Hindlimb muscle (tissue), 1 donor: ENCODE measurements at regions not wholly inside any gene's neighbourhood (a gene's known extent, or its start where the extent isn't known, plus 50 kb on each side); places are given as distances from the start of the nearest gene placed in this dataset.

Experiments used
- DNase-seq: peaks from one replicate; pipeline ENCODE4 v3.0.0-alpha.2; 2013

DNA sequence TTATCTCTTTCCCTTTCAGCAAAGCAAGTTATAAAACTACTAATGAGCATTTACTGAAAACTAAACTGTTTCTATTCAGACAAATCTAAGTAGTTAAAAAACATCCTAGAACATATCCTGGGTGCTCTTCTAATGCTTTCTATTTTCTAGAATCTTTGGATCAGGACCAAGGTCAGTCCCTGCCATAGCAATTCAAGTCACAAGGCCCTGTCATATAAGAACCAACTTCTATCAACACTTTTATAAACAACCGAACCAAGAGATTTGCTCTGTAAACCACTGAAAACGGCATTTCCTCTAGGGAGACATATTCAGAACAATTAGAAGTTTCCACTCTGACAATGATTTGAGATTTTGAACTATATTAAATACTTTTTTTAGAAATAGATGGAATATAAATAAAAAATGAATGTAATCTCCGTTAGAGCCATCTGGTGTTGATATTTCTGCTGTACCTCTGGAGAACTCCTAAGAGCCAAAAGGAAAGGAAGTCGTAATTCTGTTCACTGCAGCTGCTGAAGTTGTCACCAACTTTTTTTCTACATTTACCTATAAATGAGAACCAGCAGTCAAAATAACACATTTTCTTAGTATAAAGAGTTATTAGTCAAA, 51.4 kb upstream of the LGSN start:
- DNase-seq = peak; percentile 40

DNA sequence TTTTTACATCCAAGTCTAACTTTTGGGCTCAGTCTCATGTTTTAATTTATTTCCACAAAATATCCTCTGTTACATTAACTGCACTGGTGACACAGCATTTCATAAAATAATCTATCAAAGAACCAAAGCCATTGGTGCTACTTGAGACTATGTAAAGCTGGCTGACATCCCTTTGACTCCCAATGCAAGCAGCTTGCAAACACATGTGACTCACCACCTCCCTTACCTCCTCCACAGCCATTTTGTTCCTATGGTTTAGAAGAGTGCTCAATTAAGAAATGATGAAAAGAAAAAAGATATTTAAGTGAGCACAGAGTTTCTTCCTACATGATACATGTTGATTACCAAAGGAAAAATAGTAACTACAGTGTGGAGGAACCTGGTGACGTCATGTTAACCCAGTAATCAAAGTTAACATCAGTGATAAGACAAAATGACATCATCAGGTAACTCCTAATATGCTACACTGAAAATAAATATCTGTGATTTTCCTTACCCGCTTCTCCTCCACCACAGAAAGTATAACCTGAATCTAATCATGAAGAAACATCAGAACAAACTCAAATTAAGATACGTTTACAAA, 53.3 kb upstream of the LGSN start:
- DNase-seq = no peak

DNA sequence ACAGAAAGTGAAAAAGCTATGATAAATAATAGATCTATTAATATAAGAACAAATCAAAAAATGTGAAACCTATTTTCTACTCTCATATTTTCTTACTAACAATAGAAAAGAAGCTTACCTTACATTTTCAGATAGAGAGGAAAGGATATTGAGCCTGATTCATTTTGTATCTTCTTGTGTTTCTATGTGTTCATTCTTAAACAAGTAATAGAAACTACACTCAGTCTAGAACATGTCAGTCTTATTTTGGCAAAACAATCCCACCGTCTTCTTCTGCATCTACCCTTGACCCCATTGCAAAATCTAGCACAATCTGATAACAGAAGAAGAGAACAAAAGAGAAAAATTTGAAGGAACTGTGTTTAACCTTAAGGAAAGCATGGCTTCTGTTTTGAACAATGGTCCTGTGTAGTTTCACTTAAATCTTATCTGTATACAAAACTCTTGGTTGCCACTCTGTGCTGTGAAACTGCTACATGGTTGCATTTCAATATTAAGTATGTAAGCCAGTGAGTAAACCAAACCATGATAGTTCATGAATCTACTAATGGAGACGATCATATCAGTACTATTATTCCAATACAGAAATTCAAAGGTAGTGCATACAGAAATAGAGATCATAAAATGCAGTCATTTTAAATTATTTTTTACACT, 69.5 kb upstream of the LGSN start:
- no peak for DNase-seq

DNA sequence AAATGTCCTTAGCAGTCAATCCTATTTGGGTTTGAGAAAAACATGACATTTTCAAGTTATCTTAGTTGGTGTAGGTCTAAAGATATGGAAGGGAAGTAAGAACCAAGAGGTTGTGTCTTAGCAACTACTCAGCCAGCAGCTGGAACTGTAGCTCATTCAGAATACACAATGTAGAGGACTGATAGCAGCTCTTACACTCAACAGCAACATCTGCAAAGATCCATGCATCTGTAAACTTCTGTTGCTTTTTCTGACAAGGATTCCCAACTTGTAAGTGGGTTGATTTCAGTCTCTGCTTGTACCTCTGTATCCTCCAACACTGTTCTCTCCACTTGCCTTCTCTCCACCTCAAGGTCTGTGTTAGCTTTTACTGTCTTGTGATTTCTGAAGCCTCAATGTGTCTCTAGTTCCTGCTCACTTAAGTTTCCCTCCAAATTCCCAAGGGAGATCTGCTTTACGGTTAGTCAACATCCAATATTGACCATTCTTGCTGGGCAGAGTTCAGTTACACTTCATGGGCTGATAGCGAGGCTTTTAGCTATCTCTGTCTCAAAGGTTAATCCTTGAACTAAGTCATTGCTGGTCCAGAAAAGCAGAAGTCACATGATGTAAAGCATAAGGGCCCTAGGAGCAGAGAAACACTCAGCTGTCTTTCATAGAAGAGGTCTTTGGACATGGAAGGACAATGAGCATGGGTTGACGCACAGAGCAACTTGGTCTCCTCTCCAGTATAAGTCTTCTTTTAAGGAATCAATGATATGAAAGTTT, 71.6 kb upstream of the LGSN start:
- no peak for DNase-seq

DNA sequence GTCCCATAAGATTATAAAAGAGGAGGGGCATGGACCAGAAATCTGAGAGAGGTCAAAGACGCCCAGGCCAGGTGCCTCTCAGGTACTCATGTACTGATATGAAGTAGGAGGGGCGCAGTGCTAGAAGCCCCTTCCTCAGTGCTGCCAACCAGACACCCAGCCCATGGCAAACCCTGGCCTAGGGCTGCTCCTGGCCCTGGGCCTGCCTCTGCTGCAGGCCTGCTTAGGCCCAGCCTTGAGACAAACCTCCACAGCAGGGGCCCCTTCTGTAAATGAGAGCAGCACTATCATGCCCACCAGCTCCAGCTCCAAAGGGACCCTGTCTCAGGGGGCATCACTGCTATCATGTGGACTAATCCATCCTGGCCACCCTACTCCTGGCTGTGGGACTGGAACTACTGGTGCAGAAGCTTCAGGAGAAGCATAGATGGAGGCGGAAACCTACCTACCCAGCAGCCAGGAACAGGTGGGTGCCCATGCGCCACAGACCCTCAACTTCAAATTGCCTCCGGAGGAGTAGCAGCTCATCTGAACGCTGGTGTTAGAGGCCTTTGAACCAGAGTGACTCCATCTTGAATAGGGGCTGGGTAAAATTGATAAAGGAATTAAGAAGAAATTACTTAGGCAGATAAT, 72.4 kb upstream of the LGSN start:
- no peak for DNase-seq

DNA sequence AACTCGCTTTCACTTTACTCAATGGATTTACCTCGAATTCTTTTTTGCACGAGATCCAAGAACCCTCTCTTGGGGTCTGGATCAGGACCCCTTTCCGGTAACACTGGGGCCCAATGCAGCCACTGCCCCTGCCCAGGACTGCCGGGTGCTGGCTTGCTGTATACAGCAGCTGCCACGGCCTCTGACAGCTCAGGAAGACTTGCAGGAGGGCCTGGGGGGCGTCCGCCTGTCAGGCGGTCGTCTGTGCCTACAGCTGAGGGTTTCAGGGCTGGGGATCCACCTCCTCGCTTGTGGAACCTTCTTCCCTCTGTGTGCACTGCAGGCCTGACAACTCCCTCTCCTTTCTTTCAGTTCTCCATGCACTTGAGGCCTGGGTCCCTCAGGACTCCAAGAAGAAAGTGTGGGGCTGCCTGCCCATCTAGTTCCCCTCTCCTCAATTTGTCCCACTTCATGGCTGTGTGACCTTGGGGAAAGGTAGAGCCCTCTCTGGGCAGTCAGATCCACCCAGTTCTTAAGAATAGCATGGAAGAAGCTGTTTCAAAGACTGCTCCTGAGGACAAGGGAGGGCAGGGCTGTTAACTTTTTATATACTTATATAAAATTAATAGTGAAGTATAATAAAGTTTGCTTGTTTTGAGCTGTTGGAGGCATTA, 75.0 kb upstream of the LGSN start:
- DNase-seq = no peak

DNA sequence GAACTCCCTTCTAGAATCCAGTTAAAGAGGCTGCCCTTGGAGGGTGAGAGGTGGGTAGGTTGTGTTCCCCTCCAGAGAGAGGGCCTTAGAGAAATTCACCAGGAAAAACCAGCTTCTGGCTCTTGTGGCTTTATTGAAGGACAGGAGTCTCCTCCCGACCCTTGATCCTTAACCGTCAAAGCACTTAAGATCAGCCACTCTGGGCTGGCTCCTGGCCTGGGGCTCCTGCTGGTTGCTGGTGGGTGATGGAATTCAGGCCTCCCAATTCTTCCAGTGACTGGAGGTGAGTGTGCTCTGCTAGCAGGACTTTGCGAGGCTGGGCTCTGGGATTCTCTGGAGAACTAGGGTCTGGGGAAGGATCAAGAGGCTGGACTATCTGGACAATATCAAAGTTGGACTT, 75.6 kb upstream of the LGSN start:
- DNase-seq = no peak

DNA sequence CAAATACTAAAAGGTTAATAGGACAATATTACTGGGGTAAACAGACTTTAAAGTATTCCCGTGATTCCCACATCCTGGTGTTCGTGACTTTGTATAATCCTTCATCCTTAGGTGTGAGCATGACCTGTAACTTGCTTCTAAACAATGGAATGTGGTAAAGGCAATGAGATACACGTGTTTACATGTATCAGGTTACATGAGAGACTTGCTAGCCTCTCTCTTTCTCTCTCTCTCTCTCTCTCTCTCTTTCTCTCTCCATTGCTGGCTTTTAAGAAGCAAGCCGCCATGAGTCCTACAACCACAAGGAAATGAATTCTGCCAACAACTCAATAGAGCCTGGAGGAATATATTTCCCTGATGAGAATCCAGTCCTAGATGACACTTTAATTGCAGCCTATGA, 83.9 kb upstream of the LGSN start:
- DNase-seq = no peak

DNA sequence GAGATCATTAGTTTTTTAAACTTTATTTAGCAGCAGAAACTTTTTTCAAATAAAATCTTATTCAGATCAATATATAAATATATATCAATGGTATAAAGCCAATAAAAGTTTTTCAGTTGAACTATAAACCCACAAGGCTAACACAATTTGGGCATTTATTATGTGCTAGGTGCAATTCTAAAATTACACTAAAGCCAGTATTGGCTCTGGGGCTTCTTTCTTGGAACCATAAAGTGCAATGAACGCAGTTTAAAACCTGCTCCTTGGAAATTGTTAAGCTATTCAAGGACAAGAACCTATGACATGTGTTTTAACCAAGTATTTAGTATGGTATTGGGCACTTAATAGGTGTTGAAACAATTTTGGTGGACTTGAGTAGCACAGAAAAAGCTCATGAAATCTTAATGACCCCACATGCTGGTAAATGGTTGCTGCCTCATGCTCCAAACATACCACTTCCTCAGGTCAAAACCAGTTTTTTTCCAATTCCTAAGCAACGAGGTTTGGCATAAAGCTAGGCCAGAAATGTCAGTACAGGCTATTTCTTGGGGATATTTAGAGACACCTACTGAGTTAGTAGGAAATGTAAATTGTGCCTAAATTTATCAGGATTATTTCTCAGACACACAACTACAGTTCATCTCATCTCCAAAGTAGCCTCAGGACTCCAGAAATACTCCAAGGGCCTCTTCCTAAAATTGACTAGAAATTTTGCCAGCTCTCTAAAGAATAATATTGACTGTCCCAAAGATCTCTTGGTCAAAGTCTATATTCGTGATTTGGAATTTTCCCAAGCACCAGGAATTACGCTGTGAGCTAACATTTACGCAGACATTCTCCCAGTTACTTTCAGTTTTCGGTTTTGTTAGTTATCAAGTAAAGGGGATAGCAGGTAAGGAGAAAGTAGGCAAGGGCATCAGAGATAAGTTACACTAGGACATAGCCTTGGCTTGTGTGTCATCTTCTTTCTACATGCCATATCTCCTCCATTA, 90.9 kb upstream of the LGSN start:
- no peak for DNase-seq

DNA sequence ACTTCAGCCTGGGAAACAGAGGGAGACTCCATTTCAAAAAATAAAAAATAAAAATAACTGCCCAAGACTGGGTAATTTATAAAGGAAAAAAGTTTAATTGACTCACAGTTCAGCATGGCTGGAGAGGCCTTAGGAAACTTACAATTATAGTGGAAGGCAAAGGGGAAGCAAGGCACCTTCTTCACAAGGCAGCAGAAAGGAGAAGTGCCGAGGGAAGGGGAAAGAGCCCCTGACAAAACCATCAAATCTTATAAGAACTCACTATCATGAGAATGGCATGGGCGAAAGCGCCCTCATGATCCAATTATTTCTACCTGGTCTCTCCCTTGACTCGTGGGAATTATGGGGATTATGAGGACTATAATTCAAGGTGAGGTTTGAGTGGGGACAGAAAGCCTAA, 95.5 kb upstream of the LGSN start:
- DNase-seq = no peak

DNA sequence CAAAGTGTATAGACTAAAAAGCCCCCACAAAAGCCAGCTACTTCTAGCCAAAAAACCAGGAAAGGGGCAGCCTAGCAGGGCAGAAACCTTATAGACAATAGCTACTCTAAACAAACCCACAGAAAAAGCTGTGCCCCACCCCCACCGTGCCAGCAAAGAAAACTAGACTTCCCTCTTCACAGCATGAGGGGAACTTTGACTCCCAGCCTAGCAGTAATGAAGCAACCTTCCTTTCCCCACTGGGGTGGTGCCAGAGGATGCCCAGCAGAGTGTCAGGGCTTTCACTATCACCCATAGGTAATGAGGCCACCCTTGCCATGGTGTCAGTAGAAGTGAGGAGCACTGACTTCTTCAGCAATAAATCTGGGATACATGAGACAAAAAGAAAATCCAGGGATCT, 99.0 kb upstream of the LGSN start:
- DNase-seq = no peak

DNA sequence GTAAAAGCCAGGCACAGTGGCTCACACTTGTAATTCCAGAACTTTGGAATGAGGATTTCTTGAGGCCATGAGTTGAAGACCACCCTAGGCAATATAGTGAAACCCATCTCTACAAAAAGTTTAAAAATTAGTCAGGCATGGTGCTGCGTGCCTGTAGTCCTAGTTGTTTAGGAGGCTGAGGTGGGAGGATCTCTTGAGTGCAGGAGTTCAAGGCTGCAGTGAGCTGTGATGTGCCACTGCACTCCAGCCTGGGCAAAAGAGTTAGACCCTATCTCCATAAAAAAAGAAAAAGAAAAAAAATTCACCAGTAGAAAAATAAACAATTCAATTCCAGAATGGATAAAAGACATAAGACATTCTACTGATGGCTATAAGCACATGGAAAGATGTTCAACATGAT, 104.9 kb upstream of the LGSN start:
- DNase-seq = no peak

DNA sequence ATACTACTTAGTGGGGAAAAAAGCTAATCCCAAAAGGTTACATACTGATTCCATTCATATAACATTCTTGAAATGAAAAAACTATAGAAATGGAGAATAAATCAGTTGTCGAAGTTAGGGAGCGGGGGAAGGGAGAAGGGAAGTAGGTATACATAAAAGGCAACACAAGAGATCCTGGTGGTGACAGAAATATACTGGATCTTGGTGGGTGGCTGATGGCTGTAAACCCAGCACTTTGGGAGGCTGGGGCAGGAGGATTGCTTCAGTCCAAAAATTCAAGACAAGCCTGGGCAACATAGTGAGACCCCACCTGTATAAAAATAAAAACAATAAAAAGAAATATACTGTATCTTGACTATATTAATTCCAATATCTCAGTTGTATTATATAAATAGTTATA, 105.7 kb upstream of the LGSN start:
- no peak for DNase-seq

DNA sequence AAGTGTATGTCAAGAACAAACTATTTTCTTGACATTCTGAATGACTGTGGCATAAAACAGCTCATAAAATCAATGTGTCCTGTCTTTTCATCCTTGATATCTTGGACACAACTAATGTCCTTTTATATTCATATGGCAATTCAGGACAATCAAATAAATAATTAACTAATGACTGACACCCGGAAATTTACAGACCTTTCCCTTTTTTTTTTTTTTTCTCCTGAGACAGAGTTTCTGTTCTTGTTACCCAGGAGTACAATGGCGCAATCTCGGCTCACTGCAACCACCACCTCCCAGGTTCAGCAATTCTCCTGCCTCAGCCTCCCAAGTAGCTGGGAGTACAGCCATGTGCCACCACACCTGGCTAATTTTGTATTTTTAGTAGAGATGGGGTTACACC, 107.1 kb upstream of the LGSN start:
- no peak for DNase-seq

DNA sequence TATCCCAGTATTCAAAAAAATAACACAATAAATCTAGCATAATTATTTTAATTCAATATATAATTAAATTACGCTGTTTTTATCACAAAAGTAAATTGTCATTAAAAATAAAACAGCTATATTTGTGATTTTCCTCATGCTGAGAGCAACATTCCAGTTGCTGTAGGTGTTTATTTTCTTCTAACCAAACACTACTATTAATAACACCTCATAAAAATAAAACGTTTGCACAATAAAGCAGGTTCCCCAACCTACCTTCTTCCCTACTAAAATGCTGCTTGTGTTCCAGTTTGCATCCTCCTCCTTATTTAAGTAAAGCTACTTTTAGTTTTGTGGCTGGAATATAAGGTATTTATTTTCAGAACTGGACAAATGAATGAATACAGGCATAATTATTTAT, 108.2 kb upstream of the LGSN start:
- DNase-seq = no peak

DNA sequence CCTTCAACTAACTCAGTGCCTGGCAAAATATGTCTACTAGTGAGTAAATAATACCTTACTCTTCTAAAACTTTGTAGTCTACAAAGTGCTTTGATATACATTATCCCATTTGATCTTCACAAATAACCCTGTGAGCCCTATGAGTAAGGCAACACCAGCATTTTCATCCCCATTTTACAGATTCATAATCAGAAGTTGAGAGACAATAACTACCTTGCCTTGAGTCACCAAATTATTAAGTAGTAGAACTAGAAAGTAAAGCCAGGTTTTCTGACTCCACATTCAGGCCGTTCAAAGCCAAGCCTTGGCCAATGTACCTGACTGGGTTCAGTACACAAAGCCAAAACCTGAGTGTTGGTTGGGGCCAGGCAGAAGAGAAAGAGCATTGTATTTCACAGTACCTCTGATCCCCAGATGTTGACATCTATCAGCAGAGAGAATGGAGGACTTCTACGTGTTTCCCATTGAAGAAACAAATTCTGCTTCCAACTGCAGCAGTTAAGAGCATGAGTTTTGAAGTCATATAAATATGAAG, 111.3 kb upstream of the LGSN start:
- DNase-seq = no peak

DNA sequence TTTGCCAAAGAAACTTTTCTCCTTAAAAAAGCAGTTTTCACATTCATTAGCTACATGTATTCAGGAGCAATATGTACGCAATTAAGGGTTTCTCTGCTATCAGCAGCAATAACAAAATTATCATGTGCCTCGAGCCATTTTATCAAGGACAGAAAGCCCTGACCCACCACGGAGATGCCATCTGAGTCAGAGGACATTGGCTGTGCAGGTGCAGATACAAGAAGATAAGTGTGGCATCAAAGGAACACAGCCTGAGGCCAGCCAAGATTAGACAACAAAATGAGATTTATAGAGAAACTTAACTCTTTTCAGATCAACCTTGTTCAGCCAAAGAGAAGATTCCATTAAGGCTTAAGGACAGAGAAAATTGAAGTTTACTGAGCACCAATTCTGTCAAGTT, 115.2 kb upstream of the LGSN start:
- no peak for DNase-seq

DNA sequence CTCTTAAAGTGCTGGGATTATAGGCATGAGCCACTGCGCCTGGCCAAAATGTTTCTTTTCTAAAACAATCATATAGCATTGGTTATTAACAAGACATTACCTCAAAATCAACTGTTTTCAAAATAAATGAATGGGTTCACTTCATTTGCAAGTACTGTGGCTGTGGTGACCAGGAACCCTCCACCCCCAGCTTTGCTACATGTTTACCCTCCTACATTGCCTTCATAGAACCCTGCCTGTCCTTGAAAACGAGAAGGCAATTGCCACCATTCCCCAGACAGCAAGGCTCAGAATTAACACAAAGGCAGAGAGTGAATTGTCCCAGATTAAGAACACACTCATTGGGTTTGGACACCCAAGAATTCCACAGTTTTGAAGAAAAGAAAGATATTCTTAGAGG, 116.6 kb upstream of the LGSN start:
- DNase-seq = no peak

DNA sequence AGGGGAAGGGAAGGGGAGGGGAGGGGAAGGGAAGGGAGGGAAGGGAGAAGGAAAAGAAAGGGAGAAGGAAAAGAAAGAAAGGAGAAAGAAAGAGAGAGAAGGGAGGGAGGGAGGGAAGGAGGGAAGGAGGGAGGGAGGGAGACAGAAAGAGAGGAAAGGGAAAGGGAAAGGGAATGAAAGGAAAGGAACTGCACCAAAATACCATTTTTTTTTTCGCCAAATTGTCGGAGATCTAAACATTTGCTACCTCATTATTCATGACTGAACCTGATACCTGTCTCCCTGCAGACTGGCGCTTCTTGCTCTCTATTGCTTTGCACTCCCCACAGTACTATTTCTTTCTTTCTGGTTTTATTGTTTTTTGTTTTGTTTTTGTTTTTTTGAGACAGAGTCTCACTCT, 117.3 kb upstream of the LGSN start:
- DNase-seq = no peak

DNA sequence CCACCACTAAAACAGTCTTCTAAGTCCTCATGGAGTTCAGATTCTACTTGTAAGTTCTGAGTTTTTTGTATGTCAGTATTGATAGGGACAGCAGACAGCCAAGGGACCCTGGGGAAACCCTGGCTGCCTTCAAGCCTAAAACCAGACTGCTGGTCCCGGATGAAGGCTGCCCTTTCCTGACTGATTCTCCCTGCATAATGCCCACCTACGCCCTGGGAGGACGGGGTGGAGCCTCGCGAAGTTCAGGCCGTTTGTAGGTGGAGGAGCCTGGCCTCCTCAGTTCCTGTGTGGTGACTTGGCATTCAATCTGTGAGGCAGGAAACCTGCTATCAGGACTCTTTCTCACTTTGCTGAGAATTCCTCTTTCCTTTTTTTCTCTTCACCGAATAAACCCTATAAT, 120.3 kb upstream of the LGSN start:
- no peak for DNase-seq

DNA sequence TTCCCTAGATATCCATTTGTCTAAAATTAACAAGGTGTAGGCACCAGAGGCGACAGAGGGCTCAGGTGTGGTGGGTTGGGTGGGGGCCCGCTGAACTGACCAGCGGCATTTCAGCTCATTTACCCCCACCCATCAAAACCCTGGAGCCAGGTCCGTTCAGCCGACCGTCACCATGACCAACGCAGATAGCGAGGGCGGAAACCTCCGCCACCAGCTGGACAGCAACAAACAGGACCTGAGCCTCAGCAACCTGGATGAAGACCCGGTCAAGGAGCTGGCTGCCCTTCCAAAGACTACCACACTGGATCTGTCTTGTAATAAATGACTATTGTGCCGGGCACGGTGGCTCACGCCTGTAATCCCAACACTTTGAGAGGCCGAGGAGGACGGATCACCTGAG, 120.8 kb upstream of the LGSN start:
- no peak for DNase-seq
